ENCODE measurements at regions not wholly inside any gene's neighbourhood (a gene's known extent, or its start where the extent isn't known, plus 50 kb on each side); places are given as distances from the start of the nearest gene placed in this dataset.
A peak's percentile ranks its signal among the peaks of the same experiment; 100 is the strongest.

DNA sequence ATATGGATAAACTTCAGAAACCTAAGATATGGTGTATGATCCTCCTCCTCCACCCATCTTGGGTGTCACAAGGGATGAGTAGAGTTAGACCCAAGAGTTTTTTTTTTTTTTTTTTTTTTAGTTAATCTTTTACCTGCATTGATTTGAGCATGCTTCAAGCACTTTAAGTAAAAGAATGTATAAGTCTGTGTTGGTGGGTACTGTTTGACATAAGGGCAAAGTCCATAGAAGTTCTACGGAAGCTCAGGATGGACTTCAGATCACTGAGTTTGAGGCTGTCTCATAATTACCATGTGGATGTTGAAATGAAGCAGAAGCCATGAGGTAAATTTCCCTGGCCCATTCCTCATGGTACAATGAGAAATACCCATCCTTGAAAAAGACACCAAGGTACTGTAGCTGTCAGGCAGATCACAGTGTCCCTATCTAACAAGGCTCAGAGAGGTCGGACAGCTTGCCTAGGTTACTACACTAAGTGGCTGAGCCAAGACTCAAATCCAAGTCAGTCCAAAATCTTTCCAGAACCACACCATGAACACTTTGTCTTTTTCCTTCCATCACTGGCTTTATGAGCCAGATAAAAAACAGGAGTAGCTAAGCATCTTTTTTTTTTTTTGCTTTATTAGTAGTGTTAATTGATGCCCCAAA, 962.8 kb downstream of the CDH11 start:
- DNase-seq, result no peak

DNA sequence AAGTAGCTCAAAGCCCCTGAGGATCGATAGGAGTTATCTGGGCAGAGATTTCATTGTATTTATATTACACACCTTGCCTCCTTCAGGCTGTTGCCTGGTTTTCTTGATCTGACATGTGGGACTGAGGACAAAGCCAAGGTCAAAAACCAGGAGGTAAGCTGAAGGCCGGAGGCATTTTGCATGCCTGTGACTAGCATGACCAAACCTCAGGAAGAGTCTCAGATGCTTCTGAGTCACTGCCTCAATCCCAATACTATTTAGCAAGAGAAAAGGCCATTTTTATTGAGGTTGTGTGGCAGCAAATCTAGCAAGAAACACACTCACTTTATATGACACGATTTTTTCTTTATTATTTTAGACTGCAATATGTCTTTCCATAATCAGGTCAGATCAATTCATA, 968.1 kb downstream of the CDH11 start:
- no peak for DNase-seq

DNA sequence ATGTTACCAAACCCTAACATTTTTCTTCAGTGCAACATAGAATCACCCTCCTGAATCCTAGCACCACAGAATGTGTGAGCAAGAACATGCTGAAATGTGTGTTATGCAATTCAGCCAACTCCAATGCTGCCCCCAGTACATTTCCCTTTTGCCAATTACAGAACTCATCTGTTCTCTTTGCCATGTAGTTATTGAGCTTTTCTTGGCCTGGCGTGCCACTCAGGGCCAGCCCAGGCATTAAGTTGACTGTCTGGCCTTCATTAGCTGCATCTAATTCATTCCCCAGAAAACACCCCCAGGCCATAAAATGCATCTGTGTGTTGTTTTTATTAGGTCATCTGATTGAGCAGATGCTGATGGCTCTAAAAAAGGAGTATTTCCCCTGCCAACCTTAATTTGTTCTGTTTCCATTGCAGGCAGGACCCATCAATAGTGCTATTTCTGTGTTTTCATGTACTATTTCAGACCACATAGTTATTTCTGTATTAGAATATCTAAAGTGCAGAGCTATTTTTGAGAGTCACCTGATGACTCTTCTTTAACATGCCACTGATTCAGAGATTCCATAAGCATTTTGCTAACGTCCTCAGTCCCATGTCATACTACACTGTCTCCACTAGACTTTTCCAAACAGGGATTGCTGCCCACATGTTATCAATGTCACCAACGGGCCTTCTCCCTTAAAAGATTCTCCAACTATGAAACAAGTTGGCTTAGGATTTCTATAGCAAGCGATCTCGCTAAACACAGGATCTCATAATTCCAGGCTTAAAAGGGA, 969.7 kb downstream of the CDH11 start:
- DNase-seq, result no peak

DNA sequence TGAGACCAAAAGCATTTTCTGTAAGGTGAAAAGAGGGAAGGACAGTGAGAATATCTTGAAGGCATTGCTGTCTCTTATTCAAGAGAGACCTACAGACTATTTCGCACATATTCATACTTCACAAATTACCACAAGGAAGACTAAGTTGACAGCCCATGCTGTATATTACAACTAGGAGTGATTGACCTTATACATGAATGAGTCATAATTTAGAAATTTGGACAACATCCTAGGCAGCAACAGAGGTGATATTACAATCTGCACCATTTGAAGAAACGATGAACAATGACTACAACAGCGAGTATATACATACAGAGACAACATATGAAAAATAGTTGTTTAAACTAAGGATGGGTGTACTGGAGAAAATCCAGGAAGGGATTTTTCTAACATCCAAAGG, 971.7 kb downstream of the CDH11 start:
- no peak for DNase-seq

DNA sequence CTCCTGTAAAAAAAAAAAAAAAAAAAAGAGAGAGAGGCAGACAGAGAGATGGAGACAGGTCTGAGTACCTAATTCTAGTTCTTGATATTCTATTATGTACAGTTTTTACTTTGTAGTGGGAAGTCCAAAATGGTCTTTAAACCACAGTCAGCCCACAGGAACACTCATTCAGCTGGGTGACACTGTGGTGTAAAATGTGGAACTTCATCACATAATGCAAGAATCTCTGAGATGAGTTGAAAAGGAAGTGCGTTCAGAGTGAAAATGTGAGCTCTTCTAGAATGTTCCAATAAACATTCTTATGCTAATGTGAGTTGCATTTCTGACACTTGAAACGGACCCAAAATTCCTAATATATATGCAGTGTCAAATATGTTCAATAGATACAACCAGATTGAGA, 972.1 kb downstream of the CDH11 start:
- no peak for DNase-seq

DNA sequence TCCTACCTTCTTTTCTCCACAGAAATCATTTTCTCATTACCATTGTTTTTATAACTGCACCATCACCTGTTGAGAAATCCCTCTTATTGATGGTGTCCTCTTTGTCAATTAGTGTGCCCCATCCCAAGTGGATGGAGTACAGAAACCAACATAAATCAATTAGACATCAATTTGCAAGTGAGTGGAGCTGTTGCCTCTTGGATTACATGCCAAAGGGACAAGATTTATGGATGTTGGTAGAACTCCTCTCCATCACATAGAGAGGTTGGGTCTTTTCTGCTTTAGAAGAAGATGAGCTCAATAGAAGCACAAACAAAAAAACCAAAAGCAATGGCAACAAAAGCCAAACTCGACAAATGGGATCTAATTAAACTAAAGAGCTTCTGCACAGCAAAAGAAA, 973.5 kb downstream of the CDH11 start:
- no peak for DNase-seq

DNA sequence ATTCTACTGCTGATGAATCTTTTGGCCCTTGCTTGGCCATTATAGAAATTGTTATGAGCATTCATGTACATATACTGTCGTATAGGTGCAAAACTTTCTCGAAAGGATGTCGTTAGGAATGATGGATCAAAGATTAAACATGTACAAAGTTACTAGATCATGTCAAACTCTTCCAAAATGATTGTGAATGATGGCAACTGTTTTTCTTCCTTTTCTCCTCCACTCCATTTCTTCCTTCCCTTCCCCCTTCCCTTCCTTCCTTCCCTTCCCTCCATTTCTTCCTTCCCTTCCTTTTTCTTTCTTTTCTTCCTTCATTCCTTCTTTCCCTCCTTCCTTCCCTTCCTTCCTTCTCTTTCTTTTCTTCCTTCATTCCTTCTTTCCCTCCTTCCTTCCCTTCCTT, 973.9 kb downstream of the CDH11 start:
- DNase-seq, result no peak

DNA sequence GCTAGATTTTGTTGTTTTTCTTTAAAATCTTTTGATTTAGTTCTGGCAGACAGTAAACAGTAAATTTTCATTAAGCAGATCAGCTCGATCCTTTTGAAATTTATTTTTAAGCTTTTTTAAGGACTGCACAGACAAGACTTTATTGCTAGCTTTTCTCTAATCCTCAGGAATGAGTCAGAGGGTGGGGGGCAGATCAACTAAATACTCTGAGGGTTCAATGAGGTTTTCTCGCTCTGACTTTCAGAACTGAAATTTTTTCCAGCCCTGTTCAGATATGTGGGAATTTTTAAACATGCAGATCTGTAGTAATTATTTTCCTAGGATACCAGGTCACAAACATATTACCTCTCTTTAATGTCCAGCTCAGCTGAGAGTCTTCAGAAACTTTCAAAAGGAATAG, 977.2 kb downstream of the CDH11 start:
- DNase-seq, result no peak

DNA sequence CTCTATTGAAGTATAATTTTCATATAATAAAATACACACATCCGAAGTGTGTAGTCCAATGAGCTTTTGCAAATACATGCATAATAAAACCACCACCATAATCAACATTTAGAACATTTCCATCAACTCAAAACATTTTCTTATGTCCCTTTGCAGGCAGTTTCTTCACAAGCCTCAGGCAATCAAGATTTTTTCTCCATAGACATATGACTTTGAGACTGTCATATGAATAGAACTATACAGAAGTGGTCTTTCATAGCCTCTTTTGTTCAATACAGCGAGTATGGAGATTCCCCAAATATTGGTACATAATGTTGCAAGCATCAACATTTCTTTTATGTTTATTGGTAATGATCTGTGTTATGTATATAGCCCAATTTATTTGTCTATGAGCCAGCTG, 983.2 kb downstream of the CDH11 start:
- no peak for DNase-seq

DNA sequence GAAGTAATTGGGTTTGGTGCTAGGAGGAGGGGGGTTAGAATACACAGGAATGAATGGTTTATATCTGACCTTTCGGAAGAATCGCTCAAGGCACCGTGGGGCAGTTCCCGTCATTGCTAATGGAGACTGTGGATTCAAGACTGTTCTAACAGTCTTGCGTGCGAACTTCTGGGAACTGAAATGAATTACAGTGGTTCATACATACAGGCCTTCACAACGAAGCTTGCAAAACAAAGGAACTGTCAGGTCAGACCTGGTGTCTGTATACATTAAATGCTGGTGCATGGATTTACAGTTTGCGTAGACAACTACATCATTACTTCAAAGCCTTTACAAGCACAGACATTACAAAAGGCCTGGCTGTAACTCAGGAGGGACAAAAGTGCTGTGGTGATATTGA, 983.9 kb downstream of the CDH11 start:
- DNase-seq, result peak; percentile 37

DNA sequence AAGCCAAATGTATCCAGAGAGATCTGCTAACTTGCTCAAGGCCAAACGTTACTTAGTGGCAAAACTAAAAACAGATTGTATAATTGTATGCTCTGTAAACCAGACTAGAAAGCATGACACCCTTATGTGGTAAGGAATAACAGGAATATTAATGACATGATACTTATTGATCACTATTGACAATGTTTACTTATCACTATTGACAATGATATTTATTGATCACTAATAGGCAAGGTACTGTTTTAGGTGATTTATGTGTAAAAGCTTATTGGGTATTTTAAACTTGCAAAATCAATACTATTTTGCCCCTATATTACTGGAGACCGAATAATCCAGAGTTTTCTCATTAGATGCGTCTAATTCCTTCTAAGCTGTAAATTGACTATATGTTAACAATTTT, 985.1 kb downstream of the CDH11 start:
- DNase-seq, result no peak

DNA sequence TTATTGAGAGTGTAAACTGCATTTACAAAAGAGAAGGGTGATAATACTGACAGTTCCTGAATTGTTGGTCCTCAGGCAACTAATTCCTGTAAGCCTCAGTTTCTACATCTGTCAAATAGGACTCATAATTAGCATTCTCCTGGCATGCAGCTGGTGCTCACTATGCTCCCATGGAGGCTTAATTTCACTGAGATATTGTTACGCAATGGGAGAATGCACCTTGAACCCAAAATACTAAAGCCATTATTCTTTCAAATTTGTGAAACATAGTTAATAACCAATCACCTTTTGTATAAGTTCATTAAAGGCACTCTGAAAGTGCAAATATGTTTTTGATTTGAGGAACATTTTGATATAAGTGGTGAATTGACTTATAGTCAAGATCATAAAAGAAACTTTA, 985.5 kb downstream of the CDH11 start:
- DNase-seq, result no peak

DNA sequence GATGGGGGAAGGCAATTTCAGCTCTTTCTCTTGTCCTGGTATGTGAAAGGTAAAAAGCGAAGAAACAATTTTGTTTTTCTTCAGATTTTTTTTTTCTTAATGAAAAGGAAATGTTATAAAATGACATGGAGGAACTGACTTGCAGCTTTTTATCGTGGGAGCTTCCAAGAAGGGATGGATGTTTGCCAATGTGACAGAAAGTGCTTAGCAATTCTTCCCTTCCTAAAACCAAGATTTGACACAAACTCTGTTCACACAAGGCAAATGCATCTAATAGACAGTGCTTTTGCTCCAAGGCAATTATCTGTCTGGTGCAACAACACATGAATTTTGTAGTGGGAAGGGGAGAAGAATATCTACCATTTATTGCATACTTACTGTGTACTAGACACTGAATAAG, 988.5 kb downstream of the CDH11 start:
- peak; percentile 41 for DNase-seq

DNA sequence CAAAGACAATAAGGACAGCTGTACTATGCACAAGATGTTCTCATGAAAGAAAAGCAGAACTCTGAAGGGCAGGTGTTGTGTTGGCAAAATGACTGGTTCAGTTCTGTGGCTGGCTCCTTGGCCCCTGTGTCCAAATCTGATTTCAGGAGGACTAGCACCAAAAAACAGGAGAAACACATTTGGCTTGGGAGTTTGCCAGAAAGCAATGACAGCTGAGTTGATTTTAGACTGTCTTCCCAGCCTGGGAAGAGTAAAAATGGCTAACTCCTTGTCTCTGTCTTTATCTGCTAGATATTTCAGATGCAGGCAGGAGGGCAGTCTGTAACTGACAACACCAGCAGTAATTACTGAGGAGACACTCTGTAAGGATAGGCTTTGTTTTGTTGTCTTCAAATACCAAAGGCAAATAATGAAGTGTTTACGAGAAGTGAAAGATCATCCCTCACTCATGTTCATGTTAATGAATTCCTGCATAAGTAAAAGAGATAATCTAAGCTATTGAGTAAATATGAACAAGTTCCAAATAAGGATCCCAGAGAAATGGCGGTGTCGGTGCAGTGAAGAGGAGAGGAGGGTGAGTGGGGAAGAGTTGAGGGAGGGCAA, 989.0 kb downstream of the CDH11 start:
- no peak for DNase-seq

DNA sequence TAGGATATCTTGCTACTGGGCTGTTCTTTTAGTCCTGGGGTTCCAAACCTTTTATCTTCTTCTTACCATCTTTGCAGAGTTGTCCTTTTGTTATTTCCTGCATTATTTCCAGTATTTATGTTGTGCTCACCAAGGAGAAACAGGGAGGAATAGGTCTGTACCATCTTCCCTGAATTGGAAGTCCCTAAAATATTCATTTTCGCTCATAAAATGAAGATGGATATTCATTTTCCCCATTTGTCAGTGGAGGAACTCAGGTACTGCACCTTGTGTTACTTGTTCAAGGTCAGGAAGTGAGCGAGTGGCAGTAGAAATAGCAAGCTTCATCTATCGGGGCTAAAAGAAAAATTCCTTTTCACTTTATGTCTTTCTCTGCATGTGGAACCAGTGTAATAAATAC, 989.7 kb downstream of the CDH11 start:
- DNase-seq, result no peak

DNA sequence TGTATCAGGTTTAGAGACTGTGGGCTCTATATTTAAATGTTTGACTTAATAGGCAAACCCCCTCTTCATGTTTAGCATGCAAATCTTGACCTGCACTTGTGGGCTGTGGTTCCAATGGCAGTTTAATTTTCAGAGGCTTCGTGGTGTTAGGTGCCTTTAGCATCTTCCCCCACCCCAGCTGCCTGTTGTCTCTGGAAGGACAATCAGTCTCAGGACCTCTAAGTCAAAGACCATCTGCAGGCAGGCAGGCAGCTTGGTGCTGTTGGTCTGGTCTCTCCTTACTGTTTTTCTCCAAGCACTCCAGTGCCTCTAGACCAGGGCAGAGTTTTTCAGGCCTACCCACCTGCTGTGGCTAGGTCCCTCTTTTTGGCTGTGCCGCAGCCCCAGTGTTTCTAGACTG, 990.4 kb downstream of the CDH11 start:
- DNase-seq, result no peak

DNA sequence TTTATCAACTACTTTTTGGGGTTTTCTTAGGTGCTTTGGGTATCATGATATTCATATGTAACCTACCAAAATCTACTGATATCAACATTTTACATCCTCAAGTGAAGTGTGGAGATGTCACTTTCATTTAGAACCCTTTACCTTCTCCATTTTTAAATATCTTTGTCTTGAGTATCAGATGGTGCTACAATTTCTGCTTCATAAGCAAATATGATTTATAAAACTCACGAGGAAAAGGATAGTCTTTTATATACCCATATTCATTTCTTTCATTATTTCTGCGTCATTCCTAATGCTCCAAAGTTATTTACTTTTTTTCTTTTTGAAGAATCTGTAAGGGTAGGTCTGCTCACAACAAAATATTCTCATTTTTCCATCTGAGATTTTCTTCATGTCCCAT, 991.7 kb downstream of the CDH11 start:
- DNase-seq, result no peak

DNA sequence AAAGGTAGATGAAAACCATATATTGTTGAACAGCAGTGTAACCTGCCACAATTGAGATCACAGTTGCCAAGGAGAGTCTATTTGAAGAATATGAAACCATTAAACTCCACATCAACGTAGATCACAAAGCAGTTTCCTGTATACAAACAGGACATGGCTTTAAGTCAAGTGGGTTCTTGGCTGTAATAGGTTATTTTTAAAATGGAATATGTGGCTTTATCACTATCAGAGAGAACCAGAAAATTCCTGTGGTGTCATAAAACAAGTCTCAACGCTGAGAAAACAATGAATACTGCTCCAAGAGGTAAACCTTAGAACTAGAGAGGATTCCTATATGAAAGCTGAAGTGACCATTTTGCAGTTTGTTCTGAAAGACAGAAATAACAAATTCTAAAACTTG, 999.7 kb downstream of the CDH11 start:
- DNase-seq, result no peak

DNA sequence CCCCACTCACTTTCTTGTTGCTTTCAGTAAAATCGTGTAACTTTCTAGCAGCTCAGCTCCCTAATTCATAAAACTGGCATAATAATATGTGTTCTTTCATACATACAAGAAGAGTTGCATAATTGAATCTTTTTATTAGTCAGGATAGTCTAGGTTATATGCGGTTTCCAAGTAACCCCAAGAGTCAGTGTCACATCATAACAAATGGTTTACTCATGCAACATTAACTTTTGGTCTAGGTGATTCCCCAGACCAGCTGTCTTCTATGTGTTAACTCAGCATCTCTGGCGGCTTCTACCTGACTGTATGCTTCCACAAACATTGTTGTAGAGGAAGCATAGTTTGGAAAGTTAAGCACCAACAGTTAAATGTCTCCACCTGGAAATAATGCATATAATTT, 1000.4 kb downstream of the CDH11 start:
- DNase-seq, result no peak

DNA sequence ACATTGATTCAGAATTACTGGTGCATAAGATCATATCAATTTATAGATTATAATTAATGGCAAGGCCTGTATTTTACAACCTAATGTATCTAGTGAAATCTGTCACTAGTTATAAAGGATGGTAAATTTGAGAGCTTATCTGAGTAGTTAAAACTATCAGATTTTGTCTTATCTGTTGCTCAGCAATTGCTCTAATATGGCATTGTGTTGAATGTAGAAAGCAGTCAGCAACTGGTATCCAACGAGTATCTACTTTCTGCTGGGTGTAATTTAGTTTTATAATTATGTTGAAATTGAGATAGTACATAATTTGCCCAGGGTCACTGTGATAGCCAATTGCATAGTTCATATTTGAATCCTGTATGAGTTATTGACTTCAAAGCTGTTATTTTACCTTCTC, 1005.7 kb downstream of the CDH11 start:
- DNase-seq, result no peak

DNA sequence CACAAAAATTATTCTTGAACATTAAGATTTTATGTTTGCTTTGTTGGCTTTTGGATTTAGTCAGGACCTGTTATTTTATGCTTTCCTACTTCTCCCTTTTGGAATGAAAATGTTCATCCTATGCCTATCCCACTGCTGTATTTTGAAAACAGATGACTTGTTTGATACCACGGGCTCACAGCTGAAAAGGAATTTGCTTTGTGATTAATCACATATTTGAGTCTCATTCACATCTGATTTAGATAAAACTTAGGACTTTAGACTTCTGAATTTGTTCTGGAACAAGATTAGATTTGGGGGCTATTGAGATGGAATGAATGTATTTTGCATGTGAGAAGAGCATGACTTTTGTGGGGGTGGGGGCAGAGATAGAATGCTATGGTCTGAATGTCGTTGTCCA, 1012.6 kb downstream of the CDH11 start:
- no peak for DNase-seq

DNA sequence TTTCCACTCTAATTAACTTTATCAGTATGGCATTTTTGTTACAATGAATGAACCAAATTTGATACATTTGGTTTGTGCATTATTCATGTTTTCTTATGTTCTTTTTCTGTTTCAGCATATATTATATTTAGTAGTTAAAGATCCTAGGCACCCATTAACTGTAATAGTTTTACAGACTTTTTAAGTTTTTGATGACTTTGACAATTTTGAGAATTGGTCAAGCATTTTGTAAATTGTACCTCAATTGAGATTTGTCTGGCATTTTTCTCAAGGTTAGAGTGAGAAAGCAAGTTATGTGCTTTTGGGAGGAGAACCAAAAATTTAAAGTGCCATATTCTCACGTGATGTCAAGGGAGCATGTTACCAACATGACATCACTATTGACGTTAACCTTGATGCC, 1019.2 kb downstream of the CDH11 start:
- DNase-seq, result no peak

DNA sequence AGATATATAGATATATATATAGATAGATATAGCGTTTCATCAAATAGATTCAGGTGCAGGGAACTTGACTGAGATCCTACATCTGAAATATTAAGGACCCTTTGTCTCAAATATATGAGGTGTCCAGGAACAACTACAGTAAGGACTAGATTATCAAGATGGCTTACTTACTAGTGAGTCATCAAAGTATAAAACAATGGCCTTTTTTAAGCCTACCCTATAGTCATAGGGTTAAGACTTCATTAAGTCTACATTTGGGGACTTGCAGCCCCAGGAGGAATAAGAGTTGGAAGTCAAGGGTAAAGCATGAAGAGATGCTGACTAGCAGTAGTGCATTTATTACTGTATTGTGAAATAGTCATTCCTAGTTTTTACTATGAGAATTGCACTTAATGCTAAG, 1023.4 kb downstream of the CDH11 start:
- DNase-seq, result no peak

DNA sequence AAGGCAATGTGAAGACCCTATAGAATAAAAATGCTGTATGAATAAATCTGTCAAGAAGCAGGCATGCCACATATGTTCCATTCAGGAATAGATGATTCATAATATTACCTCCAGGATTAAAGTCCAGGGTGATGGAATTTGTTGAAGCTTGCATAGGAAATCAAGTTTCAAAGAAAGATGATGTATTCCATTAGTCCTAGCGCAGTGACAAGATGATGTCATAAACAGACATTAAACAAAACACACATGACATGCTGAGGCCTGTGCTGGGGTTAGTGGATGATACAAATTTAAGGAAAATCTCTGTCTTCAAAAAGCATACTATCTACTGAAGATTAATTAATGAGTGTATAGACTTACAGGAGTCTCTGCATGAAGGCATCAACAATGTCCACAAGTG, 1025.2 kb downstream of the CDH11 start:
- no peak for DNase-seq

Measured in skin of body (tissue), 1 donor.